ENCODE measurements at regions not wholly inside any gene's neighbourhood (a gene's known extent, or its start where the extent isn't known, plus 50 kb on each side); places are given as distances from the start of the nearest gene placed in this dataset.
"Not testable (repeated sequence)": the region's sequence is repeated elsewhere in the genome, so short reads cannot be mapped to it uniquely, and the experiment has no call there.

GRCh38 chr9:27673641-27674040 lies 100.4 kb upstream of the C9orf72 start:
- DNase-seq = no peak

GRCh38 chr9:27675354-27675753 lies 102.1 kb upstream of the C9orf72 start:
- DNase-seq = no peak

GRCh38 chr9:27676827-27677226 lies 103.5 kb upstream of the C9orf72 start:
- no peak for DNase-seq

GRCh38 chr9:27679338-27679737 lies 106.1 kb upstream of the C9orf72 start:
- no peak for DNase-seq

GRCh38 chr9:27683181-27683580 lies 109.9 kb upstream of the C9orf72 start:
- no peak for DNase-seq

- DNase-seq = no peak
Observed at GRCh38 chr9:27688954-27689353, 115.7 kb upstream of the C9orf72 start.

GRCh38 chr9:27690816-27691215 lies 117.5 kb upstream of the C9orf72 start:
- DNase-seq = not testable (repeated sequence)

- no peak for DNase-seq
Observed at GRCh38 chr9:27699621-27700020, 126.3 kb upstream of the C9orf72 start.

GRCh38 chr9:27701016-27701415 lies 127.7 kb upstream of the C9orf72 start:
- DNase-seq = no peak

- DNase-seq = no peak
Observed at GRCh38 chr9:27701587-27701986, 128.3 kb upstream of the C9orf72 start.

GRCh38 chr9:27703216-27703980 lies 130.1 kb upstream of the C9orf72 start:
- DNase-seq = no peak

GRCh38 chr9:27711241-27711640 lies 138.0 kb upstream of the C9orf72 start:
- DNase-seq = no peak

- no peak for DNase-seq
Observed at GRCh38 chr9:27712806-27713205, 139.5 kb upstream of the C9orf72 start.

GRCh38 chr9:27714388-27714787 lies 141.1 kb upstream of the C9orf72 start:
- no peak for DNase-seq

GRCh38 chr9:27715651-27716050 lies 142.4 kb upstream of the C9orf72 start:
- no peak for DNase-seq

- DNase-seq = no peak
Observed at GRCh38 chr9:27717991-27718390, 144.7 kb upstream of the C9orf72 start.

- no peak for DNase-seq
Observed at GRCh38 chr9:27719711-27720110, 146.4 kb upstream of the C9orf72 start.

GRCh38 chr9:27722866-27723265 lies 149.6 kb upstream of the C9orf72 start:
- no peak for DNase-seq

GRCh38 chr9:27726244-27727081 lies 153.2 kb upstream of the C9orf72 start:
- DNase-seq = no peak

- no peak for DNase-seq
Observed at GRCh38 chr9:27732494-27732893, 159.2 kb upstream of the C9orf72 start.

- no peak for DNase-seq
Observed at GRCh38 chr9:27743490-27743889, 170.2 kb upstream of the C9orf72 start.

- DNase-seq = no peak
Observed at GRCh38 chr9:27747450-27747849, 174.2 kb upstream of the C9orf72 start.

- no peak for DNase-seq
Observed at GRCh38 chr9:27749838-27750237, 176.6 kb upstream of the C9orf72 start.

GRCh38 chr9:27750566-27750965 lies 177.3 kb upstream of the C9orf72 start:
- no peak for DNase-seq

All from GOT3 (cell line).